Motor neuron (in vitro differentiated cells): ENCODE measurements at regions not wholly inside any gene's neighbourhood (a gene's known extent, or its start where the extent isn't known, plus 50 kb on each side); places are given as distances from the start of the nearest gene placed in this dataset.
A peak's percentile ranks its signal among the peaks of the same experiment; 100 is the strongest.
"Not testable (repeated sequence)": the region's sequence is repeated elsewhere in the genome, so short reads cannot be mapped to it uniquely, and the experiment has no call there.

ENCODE experiments used
- ATAC-seq, 8 experiments: fragments of 200-7000 bp; cut with Tn5 transposase; replicated peaks in 6 of 8; 2 replicates each; pipeline ENCODE4 v1.8.0; 2021; ENCODE audit warnings: mild to moderate bottlenecking in 8 of 8, moderate library complexity in 8 of 8
- H3K27ac ChIP-seq, 2 donors: fragments of 250-450 bp; sonication (Bioruptor Pico); 2 replicates each; pipeline ENCODE4 v1.9.0; 2021; ENCODE audit warnings: antibody characterized with exemption in 2 of 2, mild to moderate bottlenecking in 2 of 2, moderate library complexity in 1 of 2
- H3K4me1 ChIP-seq, 2 donors: fragments of 250-450 bp; sonication (Bioruptor Pico); replicated peaks in 1 of 2; 2 replicates each; pipeline ENCODE4 v1.6.1; 2021; ENCODE audit warnings: antibody characterized with exemption in 2 of 2, mild to moderate bottlenecking in 2 of 2, moderate library complexity in 1 of 2
- H3K4me3 ChIP-seq, 5 donors: fragments of 250-450 bp; sonication (Bioruptor Pico); 2 replicates each; pipeline ENCODE4 v1.9.0; 2021; ENCODE audit warnings: antibody characterized with exemption in 5 of 5, mild to moderate bottlenecking in 5 of 5, moderate library complexity in 4 of 5
- WGBS, 10 experiments: fragments of 450-650 bp; shearing (Covaris generic); methylation state at CpG; one replicate each; pipeline ENCODE4 v1.0.0; 2022; 5-methylcytosine and 5-hydroxymethylcytosine counted together
- in situ Hi-C, 9 experiments: fragments of 400-800 bp; cut with MboI; loops; one replicate each; pipeline ENCODE4 v1.15.0; 2021; ENCODE audit warnings: low sequenced_read_pairs in 9 of 9, low pct_unique_long_range_greater_than_20kb in 2 of 9; ENCODE audit not compliant: unreplicated experiment in 9 of 9

DNA sequence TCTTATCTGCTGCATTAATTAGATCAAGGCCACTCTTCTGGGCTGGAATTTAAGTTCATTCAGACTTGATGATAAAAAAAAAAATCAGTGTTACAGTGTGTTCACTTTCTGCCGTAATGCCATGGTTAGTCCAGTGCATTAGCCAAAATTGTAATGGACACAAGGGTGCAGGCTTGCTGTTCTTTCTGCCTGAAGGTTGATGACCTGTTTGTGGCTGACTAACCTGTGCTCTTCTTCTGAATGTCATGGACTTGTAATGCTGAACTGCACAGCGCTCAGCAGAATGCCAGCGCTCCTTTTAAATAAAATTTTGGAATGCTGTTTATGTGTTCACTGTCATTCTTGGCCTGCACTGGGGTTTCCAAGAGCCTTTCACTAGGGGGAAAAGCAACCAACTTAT is 323.2 kb downstream of the ZNF248 start:
- H3K27ac ChIP-seq: no peak overlapping the region
- no peak overlapping the region for H3K4me3 ChIP-seq
- WGBS, 10 experiments: 25 to 100% (median 54%) methylated on average over 1 to 3 of the region's 3 CpGs; no CpG with 5 or more reads in 5 of the 10 experiments
- in situ Hi-C loops: no loop called here
- peaks cover 2 to 13% of the 10 kb centered on the region in 2 donors for H3K4me1 ChIP-seq
- no peak for ATAC-seq

DNA sequence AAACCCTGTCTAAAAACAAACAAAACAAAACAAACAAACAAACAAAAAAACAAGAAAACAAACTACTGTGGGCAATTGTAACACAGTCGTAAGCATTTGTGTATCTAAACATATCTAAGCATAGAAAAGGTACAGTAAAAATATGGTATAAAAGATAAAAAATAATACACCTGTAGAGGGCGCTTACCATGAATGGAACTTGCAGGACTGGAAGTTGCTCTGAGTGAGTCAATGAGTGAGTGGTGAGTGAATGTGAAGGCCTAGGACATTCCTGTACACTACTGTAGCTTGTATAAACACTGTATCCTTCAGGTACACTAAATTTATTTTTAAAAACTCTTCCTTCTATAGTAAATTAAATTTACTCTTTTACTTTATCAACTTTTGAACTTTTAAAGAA is 332.0 kb downstream of the ZNF248 start:
- ATAC-seq, H3K27ac ChIP-seq, in situ Hi-C loops, H3K4me1 ChIP-seq, H3K4me3 ChIP-seq: not testable (repeated sequence)
- WGBS, 10 experiments: 0 to 83% (median 15%) methylated on average over 1 to 2 of the region's 2 CpGs

DNA sequence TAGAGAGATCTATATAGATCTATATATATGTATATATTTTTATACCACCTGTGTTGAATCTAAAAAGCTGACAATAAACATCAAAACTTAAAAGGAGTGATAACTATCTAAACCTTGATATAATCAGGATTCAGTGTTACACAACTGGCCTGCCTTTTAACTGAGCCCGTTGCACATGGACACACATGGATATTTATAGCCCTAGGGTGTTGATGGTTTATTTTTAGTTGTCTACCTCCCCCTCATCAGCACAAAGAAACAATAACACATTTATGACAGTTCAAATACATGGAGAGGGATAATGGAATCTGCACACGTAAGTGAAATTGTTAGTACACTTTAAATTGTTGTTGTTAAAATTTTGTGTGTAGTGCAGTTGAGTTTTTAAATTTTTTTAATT is 336.9 kb downstream of the ZNF248 start:
- in situ Hi-C loops: loop anchor here in 1 of 9 experiments (25.0 kb wide), 1 partner anchor 108 kb away; no protein-coding TSS in a partner anchor
- Histone ChIP-seq H3K4me3 (no peak overlapping the region), H3K27ac (no peak overlapping the region), H3K4me1 (peaks cover 0 to 10% of the 10 kb centered on the region in 2 donors)
- 14 to 100% (median 56%) methylated on average over 1 to 2 of the region's 2 CpGs for WGBS, 10 experiments
- no peak for ATAC-seq

DNA sequence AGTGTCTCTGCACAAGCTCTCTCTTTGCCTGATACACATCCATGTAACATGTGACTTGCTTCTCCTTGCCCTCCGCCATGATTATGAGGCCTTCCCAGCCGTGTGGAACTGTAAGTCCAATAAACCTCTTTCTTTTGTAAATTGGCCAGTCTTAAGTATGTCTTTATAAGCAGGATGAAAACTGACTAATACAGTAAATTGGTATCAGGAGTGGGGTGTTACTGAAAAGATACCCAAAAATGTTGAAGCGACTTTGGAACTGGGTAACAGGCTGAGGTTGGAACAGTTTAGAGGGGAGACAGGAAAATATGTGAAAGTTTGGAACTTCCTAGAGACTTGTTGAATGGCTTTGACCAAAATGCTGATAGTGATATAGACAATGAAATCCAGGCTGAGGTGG is 346.9 kb downstream of the ZNF248 start:
- not testable (repeated sequence) for H3K27ac ChIP-seq, H3K4me3 ChIP-seq, H3K4me1 ChIP-seq, ATAC-seq
- in situ Hi-C loops: loop anchor here in 1 of 9 experiments (25.0 kb wide), 1 partner anchor 98 kb away; no protein-coding TSS in a partner anchor
- 0 to 100% (median 63%) methylated on average over 1 to 3 of the region's 3 CpGs; no CpG with 5 or more reads in 1 of the 10 experiments for WGBS, 10 experiments

DNA sequence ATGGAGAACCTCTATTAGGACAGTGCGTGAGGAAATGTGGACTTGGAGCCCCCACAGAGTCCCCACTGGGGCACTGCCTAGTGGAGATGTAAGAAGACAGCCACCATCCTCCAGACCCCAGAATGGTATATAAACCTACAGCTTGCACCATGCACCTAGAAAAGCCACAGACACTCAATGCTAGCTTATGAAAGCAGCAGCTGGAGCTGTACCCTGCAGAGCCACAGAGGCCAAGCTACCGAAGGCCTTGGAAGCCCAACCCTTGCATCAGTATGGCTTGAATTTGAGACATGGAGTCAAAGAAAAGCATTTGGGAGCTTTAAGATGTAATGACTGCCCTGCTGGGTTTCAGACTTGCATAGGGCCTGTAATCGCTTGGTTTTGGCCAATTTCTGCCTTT is 361.3 kb downstream of the ZNF248 start:
- H3K4me3 ChIP-seq: no peak overlapping the region
- in situ Hi-C loops: no loop called here
- WGBS, 10 experiments: 7 to 100% (median 62%) methylated on average over 1 to 3 of the region's 3 CpGs; no CpG with 5 or more reads in 4 of the 10 experiments
- H3K4me1 ChIP-seq: no peaks in the 10 kb centered on the region
- no peak overlapping the region for H3K27ac ChIP-seq
- ATAC-seq: no peak

DNA sequence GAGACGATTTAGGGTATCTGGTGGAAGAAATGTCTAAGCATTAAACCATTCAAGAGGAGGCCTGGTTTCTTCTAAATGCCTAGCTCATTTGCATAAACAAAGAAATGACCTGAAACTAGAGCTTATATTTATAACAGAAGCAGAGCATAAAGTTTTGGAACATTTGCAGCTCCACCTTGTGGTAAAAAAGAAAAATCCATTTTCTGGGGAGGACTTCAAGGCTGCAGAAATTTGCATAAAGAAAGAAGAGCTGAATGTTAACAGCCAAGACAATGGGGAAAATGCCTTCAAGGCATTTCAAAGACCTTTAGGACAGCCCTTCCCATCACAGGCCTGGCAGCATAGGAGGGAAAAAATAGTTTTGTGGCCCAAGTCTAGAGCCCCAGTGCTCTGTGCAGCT is 362.0 kb downstream of the ZNF248 start:
- in situ Hi-C loops: no loop called here
- H3K4me1 ChIP-seq: no peaks in the 10 kb centered on the region
- ATAC-seq: peak in 3 of 8 experiments; percentile 38 to 86 (median 69)

DNA sequence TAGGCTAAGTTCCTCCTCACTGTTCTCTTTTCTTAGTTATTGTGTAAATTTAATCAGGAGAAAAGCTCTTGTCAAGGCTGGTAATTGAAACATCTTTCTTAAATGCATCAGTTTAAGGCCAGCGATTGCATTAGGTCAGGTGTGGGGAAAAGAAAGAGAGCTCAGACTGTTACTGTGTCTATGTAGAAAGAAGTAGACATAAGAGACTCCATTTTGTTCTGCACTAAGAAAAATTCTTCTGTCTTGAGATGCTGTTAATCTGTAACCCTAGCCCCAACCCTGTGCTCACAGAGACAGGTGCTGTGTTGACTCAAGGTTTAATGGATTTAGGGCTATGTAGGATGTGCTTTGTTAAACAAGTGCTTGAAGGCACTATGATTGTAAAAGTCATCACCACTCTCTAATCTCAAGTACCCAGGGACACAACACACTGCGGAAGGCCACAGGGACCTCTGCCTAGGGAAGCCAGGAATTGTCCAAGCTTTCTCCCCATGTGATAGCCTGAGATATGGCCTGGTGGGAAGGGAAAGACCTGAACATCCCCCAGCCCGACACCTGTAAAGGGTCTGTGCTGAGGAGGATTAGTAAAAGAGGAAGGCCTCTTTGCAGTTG is 364.1 kb downstream of the ZNF248 start:
- H3K27ac ChIP-seq, in situ Hi-C loops, ATAC-seq, H3K4me3 ChIP-seq, H3K4me1 ChIP-seq: not testable (repeated sequence)
- WGBS, 10 experiments: 28 to 100% (median 73%) methylated on average over 1 to 3 of the region's 3 CpGs; no CpG with 5 or more reads in 2 of the 10 experiments

More for the DNA sequence above, 362.0 kb downstream of the ZNF248 start:
- H3K4me3 ChIP-seq: no peak overlapping the region
- H3K27ac ChIP-seq: no peak overlapping the region
- WGBS, 10 experiments: 0 to 100% (median 35%) methylated on average over 1 of the region's 1 CpG; no CpG with 5 or more reads in 2 of the 10 experiments

DNA sequence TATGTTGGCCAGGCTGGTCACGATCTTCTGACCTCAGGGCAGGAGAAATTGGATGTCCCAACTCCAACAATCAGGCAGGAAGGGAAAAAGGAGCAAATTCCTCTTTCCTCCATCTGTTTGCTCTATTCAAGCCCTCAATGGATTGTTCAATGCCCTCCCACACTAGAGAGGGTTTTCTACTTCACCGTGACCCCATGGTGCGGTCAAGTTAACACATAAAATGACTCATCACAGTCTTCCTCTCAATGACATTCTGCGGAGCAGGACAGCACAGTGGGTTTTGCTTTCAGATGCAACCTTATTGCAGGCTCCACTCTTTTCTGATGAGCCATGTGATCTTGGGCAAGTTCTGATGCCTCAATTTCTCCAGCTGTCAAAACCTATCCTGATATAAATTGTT is 364.9 kb downstream of the ANKRD30A start:
- Histone ChIP-seq H3K4me3 (no peak overlapping the region), H3K4me1 (no peaks in the 10 kb centered on the region), H3K27ac (no peak overlapping the region)
- in situ Hi-C loops: no loop called here
- ATAC-seq: no peak
- WGBS, 10 experiments: 20 to 100% (median 64%) methylated on average over 1 to 4 of the region's 4 CpGs; no CpG with 5 or more reads in 1 of the 10 experiments

DNA sequence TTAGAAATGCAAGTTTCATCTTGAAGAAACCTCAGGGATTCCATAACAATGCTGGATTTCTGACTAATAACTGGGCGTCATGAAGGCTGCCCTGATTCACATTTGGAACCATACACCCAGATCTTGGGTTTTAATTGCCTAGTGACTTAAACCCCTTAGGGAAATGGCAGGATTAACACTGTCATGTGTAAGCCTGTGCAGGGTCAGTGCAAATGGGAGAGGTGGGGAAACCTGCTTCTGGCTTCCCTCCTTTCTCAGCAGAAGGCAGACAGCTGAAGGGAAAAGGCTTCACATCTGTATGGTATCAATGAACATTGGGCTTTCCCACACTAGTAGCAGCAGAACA is 364.2 kb downstream of the ANKRD30A start:
- in situ Hi-C loops: no loop called here
- no peak for ATAC-seq
- H3K4me3 ChIP-seq: no peak overlapping the region
- H3K4me1 ChIP-seq: no peaks in the 10 kb centered on the region
- H3K27ac ChIP-seq: no peak overlapping the region
- 29 to 100% (median 57%) methylated on average over 1 of the region's 1 CpG; no CpG with 5 or more reads in 3 of the 10 experiments for WGBS, 10 experiments

DNA sequence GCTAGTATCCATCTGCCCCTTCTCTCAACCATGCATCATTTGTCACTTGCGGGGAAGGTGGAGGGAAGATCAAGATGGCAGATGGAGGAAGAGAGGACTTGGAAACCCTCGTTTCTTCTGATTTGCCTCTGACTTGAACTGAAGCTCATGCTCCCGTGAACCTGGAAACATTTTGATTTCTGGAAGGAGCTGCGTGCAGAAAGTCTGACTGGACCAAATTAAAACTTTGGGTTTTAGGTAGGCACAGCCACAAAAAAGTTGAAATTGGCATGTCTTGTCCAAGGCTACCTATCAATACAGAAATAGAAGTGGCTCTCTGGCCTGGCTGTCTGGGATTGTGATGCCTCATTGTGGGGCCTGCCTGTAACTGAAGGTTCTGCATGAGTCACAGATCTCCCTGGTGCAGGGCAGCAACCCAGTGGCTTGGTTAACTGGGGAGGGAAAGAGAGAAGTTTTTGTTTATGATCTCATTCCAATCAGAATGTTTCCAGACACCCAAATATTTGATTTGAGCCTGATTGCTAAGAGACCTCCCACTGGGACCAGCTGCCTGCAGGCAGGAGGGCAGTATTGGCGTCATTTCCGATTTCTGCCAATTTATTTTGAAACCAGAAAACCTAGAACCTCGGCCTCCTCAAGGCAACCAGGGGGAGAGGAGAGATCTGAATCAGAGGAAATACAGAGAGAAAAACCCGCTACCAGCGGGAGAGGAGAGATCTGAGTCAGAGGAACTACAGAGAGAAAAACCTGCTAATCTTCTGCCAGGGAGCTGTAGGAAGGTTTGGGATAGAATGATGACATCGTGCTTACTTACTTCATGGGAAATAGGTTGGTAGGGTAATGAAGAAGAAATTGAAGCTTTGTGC is 363.6 kb downstream of the ANKRD30A start:
- no peak for ATAC-seq

DNA sequence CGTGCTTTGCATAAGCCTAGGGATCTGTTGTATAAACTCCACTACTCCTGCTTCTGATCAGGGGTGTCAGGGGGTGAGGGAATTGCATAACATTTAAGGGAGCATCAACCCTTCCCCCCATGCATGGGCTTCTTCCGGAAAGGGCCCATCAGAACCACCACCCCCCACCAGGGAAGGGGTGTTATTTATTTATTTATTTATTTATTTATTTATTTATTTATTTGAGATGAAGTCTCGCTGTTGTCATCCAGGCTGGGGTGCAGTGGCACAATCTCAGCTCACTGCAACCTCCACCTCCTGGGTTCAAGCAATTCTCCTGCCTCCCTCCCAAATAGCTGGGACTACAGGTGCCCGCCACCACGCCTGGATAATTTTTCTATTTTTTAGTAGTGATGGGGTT is 355.2 kb downstream of the ANKRD30A start:
- H3K27ac ChIP-seq, H3K4me1 ChIP-seq, ATAC-seq, in situ Hi-C loops, H3K4me3 ChIP-seq: not testable (repeated sequence)
- WGBS, 10 experiments: 25 to 100% (median 55%) methylated on average over 1 to 4 of the region's 5 CpGs; no CpG with 5 or more reads in 2 of the 10 experiments

More for the DNA sequence above, 363.6 kb downstream of the ANKRD30A start:
- 7 to 91% (median 53%) methylated on average over 3 to 10 of the region's 10 CpGs for WGBS, 10 experiments
- in situ Hi-C loops: no loop called here
- H3K4me1 ChIP-seq: no peaks in the 10 kb centered on the region
- no peak overlapping the region for H3K4me3 ChIP-seq
- H3K27ac ChIP-seq: no peak overlapping the region

DNA sequence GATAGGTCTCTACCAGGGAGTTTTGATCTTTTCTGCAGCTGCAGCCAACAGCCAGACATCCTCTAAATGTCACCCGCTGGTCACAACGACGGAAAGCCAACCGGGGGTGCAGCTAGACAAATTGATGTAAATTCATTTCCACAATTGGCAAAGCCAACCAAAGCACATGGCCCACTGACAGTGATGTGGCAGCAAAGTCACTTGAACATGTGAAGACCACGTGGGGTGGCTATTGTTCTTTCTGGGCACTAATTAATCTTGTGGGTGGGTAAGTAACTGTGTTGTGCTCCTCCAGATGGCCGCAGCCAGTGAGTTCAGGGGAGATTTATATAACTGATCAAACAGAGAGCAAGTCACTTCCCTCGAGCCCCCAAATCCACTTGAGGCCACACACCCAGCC is 354.1 kb downstream of the ANKRD30A start:
- in situ Hi-C loops: no loop called here
- H3K4me1 ChIP-seq: no peaks in the 10 kb centered on the region
- WGBS, 10 experiments: 0 to 90% (median 59%) methylated on average over 1 to 6 of the region's 7 CpGs; no CpG with 5 or more reads in 3 of the 10 experiments
- no peak overlapping the region for H3K4me3 ChIP-seq
- peak in 2 of 8 experiments; percentile 27 to 48 for ATAC-seq
- no peak overlapping the region for H3K27ac ChIP-seq

DNA sequence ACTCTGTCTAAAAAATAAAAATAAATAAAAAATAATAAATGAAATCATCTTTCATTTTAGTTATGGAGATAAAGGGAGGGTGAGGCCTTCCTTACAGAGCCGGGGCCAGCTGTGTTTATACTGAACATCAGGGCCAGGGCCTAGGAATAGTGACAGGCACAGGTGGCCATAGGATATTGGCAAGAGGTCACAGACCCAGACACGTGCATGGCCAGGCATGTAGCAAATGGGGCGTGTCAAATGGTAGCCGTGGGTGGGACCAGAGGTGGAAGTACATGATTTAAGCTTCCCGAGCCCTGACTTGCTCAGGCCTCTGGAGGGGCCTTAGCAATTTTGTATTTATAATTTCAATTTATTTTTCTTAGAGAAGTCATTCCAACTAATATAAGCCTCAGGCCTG is 353.0 kb downstream of the ANKRD30A start:
- peak in 1 of 8 experiments; percentile 30 for ATAC-seq
- WGBS, 10 experiments: 0 to 67% (median 34%) methylated on average over 1 to 5 of the region's 5 CpGs; no CpG with 5 or more reads in 3 of the 10 experiments
- H3K27ac ChIP-seq: no peak overlapping the region
- in situ Hi-C loops: no loop called here
- no peak overlapping the region for H3K4me3 ChIP-seq
- H3K4me1 ChIP-seq: no peaks in the 10 kb centered on the region
